ENCODE measurements at regions not wholly inside any gene's neighbourhood (a gene's known extent, or its start where the extent isn't known, plus 50 kb on each side); places are given as distances from the start of the nearest gene placed in this dataset.
"Not testable (repeated sequence)": the region's sequence is repeated elsewhere in the genome, so short reads cannot be mapped to it uniquely, and the experiment has no call there.

GRCh38 chr2:150194816-150195215, 292.7 kb downstream of the RND3 start:
- not testable (repeated sequence) for DNase-seq

DNA sequence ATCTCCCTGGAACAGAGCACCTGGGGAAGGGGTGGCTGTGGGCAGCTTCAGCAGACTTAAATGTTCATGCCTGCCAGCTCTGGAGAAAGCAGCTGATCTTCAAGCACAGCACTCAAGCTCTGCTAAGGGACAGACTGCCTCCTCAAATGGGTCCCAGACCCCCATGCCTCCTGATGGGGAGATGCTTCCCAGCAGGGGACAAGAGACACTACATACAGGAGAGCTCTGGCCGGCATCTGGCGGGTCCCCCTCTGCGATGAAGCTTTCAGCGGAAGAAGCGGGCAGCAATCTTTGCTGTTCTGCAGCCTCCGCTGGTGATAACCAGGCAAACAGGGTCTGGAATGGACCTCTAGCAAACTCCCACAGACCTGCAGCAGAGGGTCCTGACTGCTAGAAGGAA, 294.8 kb downstream of the RND3 start:
- DNase-seq: no peak

GRCh38 chr2:150191349-150191748, 296.1 kb downstream of the RND3 start:
- DNase-seq: no peak

GRCh38 chr2:150190546-150190945, 296.9 kb downstream of the RND3 start:
- DNase-seq: no peak

- DNase-seq: no peak
These were observed 298.7 kb downstream of the RND3 start for GRCh38 chr2:150188800-150189199.

DNA sequence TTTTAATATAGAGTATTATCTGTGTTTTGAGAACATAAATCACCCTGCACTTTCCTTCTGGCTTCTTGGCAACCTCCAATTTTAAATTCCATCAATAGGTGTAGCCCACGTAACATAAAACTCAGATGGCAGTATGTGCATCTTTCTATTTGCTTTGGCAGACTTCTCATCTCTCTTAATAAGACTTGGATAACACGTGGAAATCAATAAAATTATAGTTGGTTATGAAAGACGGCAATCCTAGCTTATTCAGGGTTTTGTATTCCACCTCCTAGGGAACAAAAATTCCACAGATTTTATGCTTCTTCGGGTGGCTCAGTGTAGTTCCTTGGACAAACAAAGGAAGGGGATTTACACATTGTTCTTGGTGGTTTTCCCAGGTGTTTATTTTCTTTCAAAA, 299.3 kb downstream of the RND3 start:
- DNase-seq: no peak

- DNase-seq: no peak
These were observed 304.8 kb downstream of the RND3 start for GRCh38 chr2:150182566-150183235.

GRCh38 chr2:150178591-150178990, 308.9 kb downstream of the RND3 start:
- DNase-seq: no peak

DNA sequence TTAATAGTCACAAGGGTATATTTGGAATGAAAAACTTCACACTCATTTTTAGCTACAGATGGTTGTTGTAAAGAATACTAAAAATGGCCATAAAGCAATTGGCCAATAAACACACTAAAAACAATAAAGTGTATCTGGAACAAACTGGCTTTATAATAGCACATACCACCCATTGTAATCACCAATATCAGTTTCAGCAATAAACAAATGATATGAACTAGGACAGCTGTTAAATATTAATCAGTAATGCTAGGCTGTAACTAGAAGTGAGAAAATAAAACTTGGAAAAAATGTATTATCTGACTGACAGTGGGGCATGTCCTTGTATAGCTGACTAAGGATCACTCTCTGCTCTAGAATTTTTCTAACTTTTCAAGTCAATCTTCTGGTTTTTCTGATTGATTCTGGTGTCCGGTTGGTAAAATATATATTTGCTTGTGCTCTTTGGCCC, 312.5 kb downstream of the RND3 start:
- DNase-seq: no peak

GRCh38 chr2:150174056-150174805, 313.2 kb downstream of the RND3 start:
- no peak for DNase-seq

DNA sequence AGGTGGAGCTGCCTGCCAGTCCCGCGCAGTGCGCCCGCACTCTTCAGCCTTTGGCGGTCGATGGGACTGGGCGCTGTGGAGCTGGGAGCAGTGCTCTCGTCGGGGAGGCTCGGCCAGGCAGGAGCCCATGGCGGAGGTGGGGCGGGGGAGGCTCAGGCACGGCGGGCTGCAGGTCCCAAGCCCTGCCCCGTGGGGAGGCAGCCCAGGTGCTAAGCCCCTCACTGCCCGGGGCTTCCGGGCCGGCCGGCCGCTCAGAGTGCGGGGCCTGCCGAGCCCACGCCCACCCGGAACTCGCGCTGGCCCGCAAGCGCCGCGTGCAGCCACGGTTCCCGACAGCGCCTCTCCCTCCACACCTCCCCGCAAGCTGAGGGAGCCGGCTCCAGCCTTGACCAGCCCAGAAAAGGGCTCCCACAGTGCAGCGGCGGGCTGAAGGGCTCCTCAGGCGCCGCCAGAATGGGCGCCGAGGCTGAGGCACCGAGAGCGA, 316.4 kb downstream of the RND3 start:
- no peak for DNase-seq

DNA sequence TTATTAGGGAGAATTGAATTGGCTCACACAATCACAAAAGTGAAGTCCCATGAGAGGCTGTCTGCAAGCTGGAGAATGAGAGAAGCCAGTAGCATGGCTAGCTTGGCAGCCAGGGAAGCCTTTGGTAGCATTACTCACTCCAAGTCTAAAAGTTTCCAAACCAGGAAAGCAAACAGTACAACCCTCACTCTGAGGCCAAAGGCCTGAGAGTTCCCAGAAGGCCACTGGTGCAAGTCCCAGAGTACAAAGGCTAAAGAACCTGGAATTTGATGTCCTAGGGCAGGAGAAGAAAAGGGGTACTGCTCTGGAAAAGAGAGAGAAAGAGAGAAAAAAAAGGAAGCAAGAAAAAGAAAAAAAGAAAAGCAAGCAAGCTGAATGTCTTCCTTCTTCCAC, 318.2 kb downstream of the RND3 start:
- no peak for DNase-seq

DNA sequence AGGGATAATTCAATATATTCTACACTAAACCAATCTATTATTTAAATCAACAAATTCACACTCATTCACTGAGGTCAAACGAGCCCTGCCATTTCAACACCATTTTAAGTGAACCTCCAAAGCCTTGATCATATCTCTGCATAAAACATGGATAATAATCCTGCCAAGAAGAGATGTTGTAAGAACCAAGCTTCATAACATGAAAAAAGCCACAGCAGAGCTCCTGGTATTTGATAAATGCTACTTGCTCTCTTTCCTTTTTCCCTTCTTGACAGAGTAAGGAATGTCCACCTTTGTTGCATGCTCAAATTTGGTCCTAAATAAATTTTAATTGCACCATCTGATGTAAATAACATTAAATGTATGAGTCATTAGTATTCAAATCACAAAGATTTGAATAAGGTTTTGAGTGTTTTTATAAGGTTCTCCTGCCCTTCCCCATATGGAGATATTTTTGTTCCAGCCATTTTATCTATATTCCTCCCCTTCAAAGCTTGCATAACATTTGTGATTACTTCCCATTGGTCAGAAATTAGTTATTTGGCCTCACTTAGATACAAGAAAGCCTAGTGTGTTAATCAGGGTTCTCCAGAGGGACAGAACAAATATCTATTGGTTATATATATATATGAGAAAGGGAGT, 318.8 kb downstream of the RND3 start:
- no peak for DNase-seq

DNA sequence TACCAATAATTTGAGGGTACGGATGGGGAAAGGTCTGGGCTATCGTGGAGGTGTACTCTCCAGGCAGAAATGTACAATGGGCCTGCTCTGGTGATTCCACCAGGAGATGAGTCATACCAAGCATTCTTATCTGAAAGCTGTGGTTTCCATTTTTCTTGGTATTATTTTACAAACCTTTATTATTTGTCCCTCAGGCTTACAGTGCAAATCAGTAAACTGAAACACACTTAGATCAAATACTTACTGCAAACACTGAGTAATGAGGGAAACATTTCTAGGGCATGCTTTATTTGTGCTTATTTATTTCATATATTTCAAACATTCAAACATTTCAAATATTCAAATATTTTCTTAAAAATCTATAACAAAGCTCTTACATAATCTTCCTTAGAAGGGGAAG, 319.8 kb downstream of the RND3 start:
- no peak for DNase-seq

GRCh38 chr2:150166313-150167051, 321.0 kb downstream of the RND3 start:
- no peak for DNase-seq

DNA sequence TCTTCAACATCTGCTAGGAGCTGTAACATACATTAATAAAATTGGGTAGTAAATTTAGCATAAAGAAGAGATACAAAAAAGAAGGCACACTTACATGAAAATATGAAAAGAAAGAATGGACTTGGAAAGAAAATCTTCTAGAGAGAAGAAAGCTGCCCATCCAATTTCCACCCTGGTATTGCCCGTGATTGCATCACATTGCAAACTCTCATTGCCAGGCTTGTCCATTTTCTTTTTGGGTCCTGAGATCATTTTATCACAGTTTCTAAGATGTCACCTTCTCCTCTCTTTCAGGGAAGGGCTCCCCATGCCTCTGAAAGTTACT, 321.5 kb downstream of the RND3 start:
- DNase-seq: no peak

DNA sequence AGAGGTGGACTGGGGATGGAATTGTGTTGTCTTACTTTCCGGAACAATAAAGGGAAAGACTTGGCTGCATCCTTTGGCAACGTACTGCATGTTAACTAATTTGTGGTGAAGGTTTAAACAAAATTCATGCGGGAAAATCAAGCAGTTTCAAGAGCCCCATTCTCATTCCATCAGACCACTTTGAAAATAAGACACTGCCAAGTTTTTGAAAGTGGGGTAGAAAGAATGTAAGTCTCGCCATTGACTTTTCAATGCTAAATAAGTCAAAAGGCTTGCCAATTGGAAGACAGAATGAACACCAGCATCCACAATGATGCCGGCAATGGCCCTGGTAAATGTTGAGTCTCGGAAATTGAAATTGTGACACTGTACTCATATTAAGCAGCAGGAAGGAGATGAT, 322.0 kb downstream of the RND3 start:
- no peak for DNase-seq

GRCh38 chr2:150162241-150162942, 325.1 kb downstream of the RND3 start:
- no peak for DNase-seq

DNA sequence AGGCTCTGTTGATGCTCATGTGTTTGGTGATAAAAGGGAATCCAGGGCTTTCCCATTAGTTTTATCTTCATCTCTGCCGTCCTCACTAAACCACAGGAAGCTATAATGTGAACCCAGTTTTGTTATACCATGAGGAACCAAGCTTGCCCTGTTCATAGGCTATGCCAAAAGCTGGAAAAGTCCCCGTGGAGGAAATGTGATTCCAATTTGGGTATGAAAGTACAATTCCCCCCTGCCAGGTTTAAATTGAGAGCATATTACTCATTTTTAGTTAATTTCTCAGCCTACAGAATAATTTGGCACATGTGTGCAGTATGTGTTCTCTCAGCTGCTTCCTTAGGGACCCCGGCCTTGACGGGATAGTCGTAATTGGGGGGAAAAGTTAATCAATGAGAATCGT, 327.4 kb downstream of the RND3 start:
- no peak for DNase-seq

DNA sequence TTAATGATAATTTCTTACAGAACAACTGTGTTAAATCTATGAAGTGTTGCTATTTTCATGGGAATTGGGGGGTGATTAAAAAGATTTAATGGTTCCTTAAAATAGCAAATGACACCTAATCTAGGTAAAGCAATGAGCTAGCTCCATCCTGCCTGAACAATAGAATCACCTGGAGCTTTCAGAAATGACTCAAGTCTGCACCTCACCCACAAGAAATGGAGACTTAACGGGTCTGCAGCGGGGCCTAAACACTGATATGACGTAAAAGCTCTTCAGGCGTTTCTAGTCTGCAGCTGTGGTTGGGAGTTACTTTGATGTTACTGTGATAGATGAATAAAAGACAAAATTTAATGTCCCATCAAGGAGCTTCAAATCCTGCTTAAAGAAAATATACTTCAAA, 328.2 kb downstream of the RND3 start:
- no peak for DNase-seq

- no peak for DNase-seq
These were observed 330.6 kb downstream of the RND3 start for GRCh38 chr2:150156876-150157275.

- no peak for DNase-seq
These were observed 331.1 kb downstream of the RND3 start for GRCh38 chr2:150156415-150156814.

GRCh38 chr2:150154308-150154797, 333.1 kb downstream of the RND3 start:
- DNase-seq: no peak

All from GOT3 (cell line).